GM19035 (cell line): ENCODE measurements at regions not wholly inside any gene's neighbourhood (a gene's known extent, or its start where the extent isn't known, plus 50 kb on each side); places are given as distances from the start of the nearest gene placed in this dataset.

Experiments
- ATAC-seq: cut with Tn5 transposase; IDR thresholded peaks from one replicate; pipeline ENCODE4 v1.9.1; 2021; ENCODE audit not compliant: unreplicated experiment

- no peak for ATAC-seq
Measured at GRCh38 chr2:59701271-59701994, 852.0 kb downstream of the BCL11A start.

DNA sequence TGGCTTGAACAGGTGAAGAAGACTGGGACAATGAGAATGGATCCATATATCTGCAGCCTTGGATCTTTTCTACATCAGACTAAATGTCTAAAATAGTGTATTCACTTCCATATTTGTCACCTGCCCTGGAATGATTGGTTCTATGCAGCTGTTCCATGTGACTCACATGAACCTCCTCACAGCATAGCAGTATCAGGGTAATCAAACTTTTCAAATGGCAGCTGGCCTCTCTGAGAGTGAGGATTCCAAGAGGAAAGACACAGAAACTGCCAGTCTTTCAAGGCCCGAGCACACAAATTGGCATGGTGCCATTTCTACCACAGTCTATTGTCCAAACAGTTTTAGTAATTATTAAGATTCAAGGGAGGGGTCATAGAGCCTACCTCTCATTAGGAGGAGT lies 859.3 kb downstream of the BCL11A start:
- ATAC-seq = no peak

GRCh38 chr2:59693231-59693959 lies 860.1 kb downstream of the BCL11A start:
- ATAC-seq = no peak

DNA sequence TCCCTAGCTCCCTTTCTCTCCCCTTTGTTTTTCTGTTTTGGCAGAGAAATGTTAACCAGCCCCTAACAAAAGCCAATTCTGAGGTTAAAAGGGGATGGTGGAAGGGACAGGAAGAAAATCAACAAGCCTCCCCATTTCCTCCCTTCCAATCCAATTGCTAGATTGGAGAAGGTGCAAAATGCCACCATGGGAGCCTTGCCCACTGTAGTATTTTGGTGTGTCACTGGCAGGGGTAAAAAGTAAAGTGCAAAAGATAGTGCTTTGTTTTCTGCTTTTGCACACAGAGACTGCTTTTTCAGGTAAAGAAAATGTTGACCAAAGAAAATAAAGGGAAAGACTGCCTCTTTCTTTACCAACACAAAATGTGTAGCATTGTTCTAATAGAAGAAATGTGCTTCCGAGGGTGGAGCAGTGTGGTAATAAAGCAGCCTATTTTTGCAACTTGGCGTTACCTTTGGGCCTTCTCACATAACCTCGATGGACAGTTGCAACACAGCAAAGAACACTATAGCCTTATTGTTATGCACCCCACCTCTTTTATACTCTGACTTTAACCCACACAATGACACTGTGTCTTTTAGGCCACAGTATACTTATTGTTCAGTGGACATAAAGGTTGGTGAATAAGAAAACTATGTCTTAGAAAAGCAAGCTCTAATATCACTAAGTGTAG lies 861.8 kb downstream of the BCL11A start:
- no peak for ATAC-seq

- no peak for ATAC-seq
Measured at GRCh38 chr2:59690849-59691248, 862.6 kb downstream of the BCL11A start.

- ATAC-seq = no peak
Measured at GRCh38 chr2:59684771-59685166, 868.7 kb downstream of the BCL11A start.

GRCh38 chr2:59684116-59684770 lies 869.2 kb downstream of the BCL11A start:
- no peak for ATAC-seq

DNA sequence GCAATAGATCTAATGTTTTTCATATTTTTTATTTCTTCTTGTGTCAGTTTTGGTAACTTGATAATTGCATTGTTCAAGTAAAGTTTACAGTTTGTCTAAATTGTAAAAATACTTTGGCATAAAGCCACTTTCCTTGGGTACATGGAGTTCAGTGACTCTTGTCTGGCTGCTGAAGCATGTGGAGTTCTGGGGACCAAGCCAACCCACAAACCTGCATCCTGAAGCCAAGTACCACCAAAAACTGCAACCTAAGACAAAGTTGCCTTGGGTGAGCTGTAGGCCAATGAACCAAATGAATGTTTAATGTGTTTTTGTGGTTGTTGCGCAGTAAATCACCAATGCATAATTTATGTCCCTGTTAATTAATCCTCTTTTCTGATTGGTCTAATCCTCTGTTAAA lies 872.6 kb downstream of the BCL11A start:
- ATAC-seq = no peak

- ATAC-seq = no peak
Measured at GRCh38 chr2:59677158-59677557, 876.3 kb downstream of the BCL11A start.

DNA sequence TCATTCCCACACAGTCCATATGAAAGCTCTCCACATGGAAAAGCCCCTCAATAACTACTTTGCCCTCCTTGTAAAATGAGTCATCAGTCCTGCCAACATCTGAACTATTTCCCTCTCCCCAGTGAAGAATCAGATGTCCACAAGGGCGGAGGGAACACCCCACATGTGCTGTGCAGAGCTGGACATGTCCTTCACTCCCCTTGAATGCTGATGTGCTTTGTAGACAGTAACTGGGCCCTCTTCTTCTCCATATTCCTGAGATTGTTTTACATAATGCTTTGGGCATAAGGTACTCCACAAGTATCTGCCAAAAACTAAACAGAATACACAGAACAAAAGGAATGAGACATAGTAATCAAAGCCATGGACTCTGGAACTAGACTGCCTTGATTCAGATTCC lies 879.4 kb downstream of the BCL11A start:
- no peak for ATAC-seq

DNA sequence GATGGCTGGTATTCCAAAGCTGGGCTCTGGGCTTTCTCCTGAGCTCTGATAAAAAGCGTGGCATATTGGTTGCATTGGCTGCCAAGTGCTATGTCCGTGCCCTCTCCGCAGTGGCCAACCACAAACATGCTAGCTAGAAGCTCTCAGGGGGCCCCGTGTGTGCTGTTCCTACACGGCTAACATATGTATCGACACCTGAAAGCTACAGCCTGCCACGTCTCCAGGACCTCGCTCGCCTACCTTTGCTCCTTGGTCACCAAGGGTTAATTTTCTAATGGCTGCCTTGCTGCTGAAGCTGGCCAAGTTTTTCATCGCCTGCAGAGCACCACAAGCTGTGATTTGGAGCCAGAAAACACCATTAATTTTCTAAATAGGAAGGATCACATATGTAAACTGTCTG lies 888.4 kb downstream of the BCL11A start:
- ATAC-seq = no peak

DNA sequence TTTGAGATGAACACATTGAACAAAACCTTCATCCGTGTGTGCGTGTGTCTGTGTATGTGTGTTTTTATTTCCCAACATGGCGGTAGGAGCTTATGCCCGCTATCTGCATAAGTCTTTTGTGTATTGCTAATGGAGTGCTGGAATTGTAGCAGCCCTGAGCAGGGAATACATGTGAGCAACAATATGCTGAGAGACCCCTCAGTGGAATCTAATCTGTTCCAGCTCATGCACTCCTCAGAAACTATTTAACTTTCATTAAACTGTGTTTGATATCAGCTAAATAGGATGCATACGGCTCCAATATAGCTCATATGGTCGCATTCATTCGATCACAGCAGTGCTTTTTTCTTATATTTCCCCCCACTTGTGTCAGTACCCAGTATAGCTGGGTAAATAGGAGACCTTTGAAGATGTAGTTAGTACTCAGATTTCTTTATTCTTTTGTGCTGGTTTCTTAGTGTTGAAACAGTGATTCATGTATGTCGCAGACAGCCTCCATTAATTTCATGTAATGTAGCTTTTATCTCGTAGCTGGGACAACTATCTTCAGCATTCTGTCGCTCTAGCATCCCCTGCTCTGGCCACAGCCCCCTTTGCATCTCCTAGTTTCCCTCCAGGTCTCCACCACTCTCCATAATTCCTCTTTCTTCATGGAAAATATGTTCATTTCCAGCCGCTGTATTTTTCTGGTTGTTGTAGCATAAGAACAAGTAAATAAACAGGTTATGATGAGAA lies 891.2 kb downstream of the BCL11A start:
- ATAC-seq = no peak

DNA sequence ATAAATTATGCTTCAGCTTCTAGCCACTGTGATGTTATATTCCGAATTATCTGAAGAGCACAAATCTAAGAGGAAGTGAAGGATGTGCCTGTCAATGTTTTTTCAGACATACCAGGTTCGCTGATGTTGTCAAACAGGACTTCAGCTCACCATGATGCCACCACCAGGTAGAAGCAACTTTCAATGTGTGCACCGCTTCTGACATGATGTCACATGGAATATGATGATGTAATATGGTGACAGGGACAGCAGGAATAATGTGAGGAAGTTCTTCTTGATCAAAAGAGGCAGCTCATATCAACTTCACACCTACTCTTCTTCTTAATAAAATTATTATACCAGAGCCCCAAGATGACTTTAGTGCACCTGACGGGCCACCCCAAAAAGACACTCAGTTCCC lies 893.2 kb downstream of the BCL11A start:
- no peak for ATAC-seq

GRCh38 chr2:59658906-59659635 lies 894.4 kb downstream of the BCL11A start:
- no peak for ATAC-seq

GRCh38 chr2:59655809-59656208 lies 897.6 kb downstream of the BCL11A start:
- no peak for ATAC-seq

GRCh38 chr2:59654710-59655109 lies 898.7 kb downstream of the BCL11A start:
- ATAC-seq = no peak

- ATAC-seq = no peak
Measured at GRCh38 chr2:59653164-59653563, 900.3 kb downstream of the BCL11A start.

DNA sequence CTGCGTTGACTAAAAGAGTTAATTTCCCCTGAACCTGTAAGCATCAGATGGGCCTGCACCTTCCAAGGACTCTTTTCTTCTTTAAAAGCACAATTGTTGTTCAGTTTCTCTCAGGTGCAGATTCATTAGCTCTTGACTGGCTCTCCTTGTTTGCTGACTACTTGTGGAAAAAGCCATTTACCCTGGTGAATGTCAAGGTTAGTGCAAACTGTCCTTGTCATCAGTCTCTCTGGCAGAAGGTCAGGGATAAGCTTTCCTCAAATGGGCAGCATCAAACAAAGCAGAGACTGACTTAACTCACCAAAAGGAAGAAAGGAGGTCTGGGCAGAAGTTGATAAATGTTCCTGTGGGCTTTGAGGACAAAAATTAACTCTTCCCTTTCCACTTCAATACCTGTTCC lies 922.7 kb downstream of the BCL11A start:
- ATAC-seq = no peak

DNA sequence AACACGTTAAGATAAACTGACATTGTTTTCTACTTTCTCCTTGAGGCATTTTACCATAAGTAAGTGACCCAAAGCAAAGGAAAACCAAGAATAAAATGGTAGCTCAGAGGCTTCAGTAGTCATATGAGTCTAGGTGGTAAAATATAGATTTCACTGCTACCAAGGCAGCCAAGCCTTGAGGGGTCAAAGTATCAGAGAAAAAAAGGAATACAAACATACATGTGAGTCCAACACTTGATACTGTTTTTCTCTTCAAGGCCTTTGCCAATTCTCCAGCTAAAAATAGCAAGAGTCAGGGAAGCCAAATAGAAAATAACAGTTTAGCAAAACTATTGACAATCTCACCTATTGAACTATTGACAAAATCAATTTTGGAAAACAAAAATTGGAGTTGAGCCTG lies 925.9 kb downstream of the BCL11A start:
- no peak for ATAC-seq

DNA sequence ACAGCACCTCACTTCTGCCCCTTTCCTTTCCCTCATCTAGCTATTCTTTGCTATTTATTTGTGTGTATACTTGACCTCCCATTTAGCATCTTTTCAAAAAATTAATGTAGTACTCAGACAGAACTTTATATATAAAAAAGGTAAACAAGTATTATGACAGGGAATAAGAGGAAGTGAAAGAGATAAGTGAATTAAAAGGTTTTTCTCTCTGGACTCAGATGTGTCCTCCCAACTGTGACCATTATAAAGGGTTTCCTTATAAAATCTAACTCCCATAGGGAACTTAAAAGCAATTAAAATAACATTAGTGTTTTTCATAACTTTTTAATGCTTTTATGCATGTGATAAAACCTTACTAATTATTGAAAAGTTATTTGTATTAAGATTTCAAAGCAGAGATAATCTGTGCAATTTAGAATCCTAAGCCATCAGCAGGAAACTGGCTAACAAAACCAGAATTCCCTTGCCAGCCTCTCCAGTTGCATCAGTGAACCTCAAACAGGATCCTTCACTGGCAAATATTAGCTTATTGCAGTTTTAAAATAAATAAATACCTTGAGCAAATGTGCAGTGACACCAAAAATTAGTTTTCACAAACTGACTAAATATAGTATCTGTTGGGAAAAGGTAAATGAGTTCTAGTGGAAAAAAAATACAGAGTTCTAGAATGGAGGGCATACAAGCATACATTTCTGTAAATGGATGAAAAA lies 930.7 kb downstream of the BCL11A start:
- no peak for ATAC-seq
